GM23338 (cell line): ENCODE measurements at regions not wholly inside any gene's neighbourhood (a gene's known extent, or its start where the extent isn't known, plus 50 kb on each side); places are given as distances from the start of the nearest gene placed in this dataset.

Experiments
- ATAC-seq: fragments of 200-7000 bp; cut with Tn5 transposase; 3 replicates; pipeline ENCODE4 v1.9.1; 2020
- DNase-seq: peaks from one replicate; pipeline ENCODE4 v3.0.0-alpha.2; 2015; ENCODE audit warnings: low spot score
- H2AFZ ChIP-seq: fragments of 200-600 bp; sonication (generic); 2 replicates; pipeline ENCODE4 v1.8.0; 2016; ENCODE audit warnings: antibody characterized with exemption, mild to moderate bottlenecking, moderate library complexity
- H3F3A ChIP-seq: fragments of 200-600 bp; sonication (generic); replicated peaks from 2 replicates; pipeline ENCODE4 v1.8.0; 2017; ENCODE audit warnings: antibody characterized with exemption, mixed run types, low read depth
- H3K27ac ChIP-seq: fragments of 200-600 bp; sonication (generic); 2 replicates; pipeline ENCODE4 v1.6.1; 2016; ENCODE audit warnings: low read depth
- H3K27me3 ChIP-seq: fragments of 200-600 bp; sonication (generic); 2 replicates; pipeline ENCODE4 v1.8.0; 2016; ENCODE audit warnings: mild to moderate bottlenecking, mixed run types, moderate library complexity; ENCODE audit not compliant: insufficient read depth
- H3K36me3 ChIP-seq: fragments of 200-600 bp; sonication (generic); 2 replicates; pipeline ENCODE4 v1.8.0; 2016; ENCODE audit warnings: mild to moderate bottlenecking; ENCODE audit not compliant: insufficient read depth
- H3K4me1 ChIP-seq: fragments of 200-600 bp; sonication (generic); 2 replicates; pipeline ENCODE4 v1.8.0; 2016; ENCODE audit warnings: mild to moderate bottlenecking, moderate library complexity; ENCODE audit not compliant: insufficient read depth
- H3K4me2 ChIP-seq: fragments of 200-600 bp; sonication (generic); 2 replicates; pipeline ENCODE4 v1.7.1; 2017; ENCODE audit warnings: mixed run types
- H3K4me3 ChIP-seq: fragments of 200-600 bp; sonication (generic); 2 replicates; pipeline ENCODE4 v1.6.1; 2016; ENCODE audit warnings: mixed run types
- H3K79me2 ChIP-seq: fragments of 200-600 bp; sonication (generic); replicated peaks from 2 replicates; pipeline ENCODE4 v1.8.0; 2017; ENCODE audit warnings: mild to moderate bottlenecking; ENCODE audit not compliant: insufficient read depth
- H3K9me2 ChIP-seq: fragments of 200-600 bp; sonication (generic); 2 replicates; pipeline ENCODE4 v1.8.0; 2017; ENCODE audit not compliant: insufficient read depth
- H4K20me1 ChIP-seq: fragments of 200-600 bp; sonication (generic); replicated peaks from 2 replicates; pipeline ENCODE4 v1.8.0; 2017; ENCODE audit warnings: mild to moderate bottlenecking; ENCODE audit not compliant: insufficient read depth
- H3K27ac Mint-ChIP-seq: 2 replicates; pipeline ENCODE4 v1.8.0; 2020; ENCODE audit warnings: inconsistent platforms, mild to moderate bottlenecking, moderate library complexity, mixed read lengths
- H3K27me3 Mint-ChIP-seq: 3 replicates; pipeline ENCODE4 v1.8.0; 2022; ENCODE audit warnings: low read depth, mild to moderate bottlenecking, moderate library complexity, mixed read lengths, inconsistent platforms; ENCODE audit not compliant: insufficient read depth, poor library complexity
- H3K36me3 Mint-ChIP-seq: 3 replicates; pipeline ENCODE4 v1.8.0; 2021; ENCODE audit warnings: low read depth, mild to moderate bottlenecking, inconsistent platforms, moderate library complexity, mixed read lengths
- H3K4me1 Mint-ChIP-seq: 3 replicates; pipeline ENCODE4 v1.8.0; 2020; ENCODE audit warnings: mild to moderate bottlenecking, inconsistent platforms, mixed read lengths
- H3K4me3 Mint-ChIP-seq: 3 replicates; pipeline ENCODE4 v1.8.0; 2021; ENCODE audit warnings: moderate library complexity, mild to moderate bottlenecking, inconsistent platforms, mixed read lengths
- H3K9me3 Mint-ChIP-seq: 3 replicates; pipeline ENCODE4 v1.8.0; 2020; ENCODE audit warnings: moderate library complexity, mild to moderate bottlenecking, inconsistent platforms, mixed read lengths
- CREB1 ChIP-seq: fragments of 250-450 bp; sonication (Bioruptor Pico); IDR thresholded peaks from 2 replicates; pipeline ENCODE4 v1.5.0; 2020; ENCODE audit warnings: low read depth, mild to moderate bottlenecking, moderate library complexity
- EZH2 ChIP-seq: fragments of 200-600 bp; sonication (generic); IDR thresholded peaks from one replicate; pipeline ENCODE4 v1.8.0; 2017; ENCODE audit warnings: antibody characterized with exemption, mild to moderate bottlenecking, low read depth; ENCODE audit not compliant: unreplicated experiment
- EZH2phosphoT487 ChIP-seq: fragments of 200-600 bp; sonication (generic); IDR thresholded peaks from one replicate; pipeline ENCODE4 v1.8.1; 2018; ENCODE audit warnings: antibody characterized with exemption; ENCODE audit not compliant: unreplicated experiment
- POLR2AphosphoS5 ChIP-seq: IDR thresholded peaks from 2 replicates; pipeline ENCODE4 v1.6.1; 2016; ENCODE audit warnings: antibody characterized with exemption, low read depth
- STAT1 ChIP-seq: IDR thresholded peaks from one replicate; pipeline ENCODE4 v1.6.1; 2016; ENCODE audit warnings: antibody characterized with exemption; ENCODE audit not compliant: unreplicated experiment
- ZNF114 ChIP-seq: fragments of 250-450 bp; sonication (Bioruptor Pico); IDR thresholded peaks from 2 replicates; pipeline ENCODE4 v1.5.0; 2020; ENCODE audit warnings: mild to moderate bottlenecking, moderate library complexity
- ZNF331 ChIP-seq: fragments of 250-450 bp; sonication (Bioruptor Pico); IDR thresholded peaks from 2 replicates; pipeline ENCODE4 v1.5.0; 2020; ENCODE audit warnings: low read depth, mild to moderate bottlenecking, moderate library complexity
- TF ChIP-seq, protein P1 (sequence below): IDR thresholded peaks from 2 replicates; pipeline ENCODE4 v1.6.1; 2016; ENCODE audit warnings: antibody characterized with exemption
- TF ChIP-seq, protein P2 (sequence below): fragments of 250-450 bp; sonication (Bioruptor Pico); IDR thresholded peaks from 2 replicates; pipeline ENCODE4 v1.5.0; 2020; ENCODE audit warnings: mild to moderate bottlenecking, moderate library complexity
- TF ChIP-seq, protein P3 (sequence below): IDR thresholded peaks from one replicate; pipeline ENCODE4 v1.6.1; 2018; ENCODE audit warnings: antibody characterized with exemption; ENCODE audit not compliant: unreplicated experiment

DNA sequence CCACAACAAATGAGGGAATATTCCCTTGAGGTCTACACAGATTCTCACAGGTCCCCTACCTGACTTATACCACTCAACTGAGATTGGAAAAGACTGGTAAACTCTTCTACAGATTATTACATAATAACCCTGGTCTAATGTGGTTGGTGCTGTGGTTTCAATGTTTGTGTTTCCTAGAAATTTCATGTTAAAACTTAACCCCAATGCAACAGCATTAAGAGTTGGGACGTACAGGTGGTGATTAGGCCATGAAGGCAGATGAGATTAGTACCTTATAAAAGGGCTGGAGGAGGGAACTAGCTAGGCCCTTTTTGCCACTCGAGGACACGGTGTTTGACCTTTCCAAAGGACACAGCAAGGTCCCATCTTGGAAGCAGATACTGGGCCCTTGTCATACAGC lies 84.3 kb upstream of the TAPT1 start:
- Histone ChIP-seq H3K79me2 (no peaks in the 10 kb centered on the region), H4K20me1 (no peaks in the 10 kb centered on the region), H3K36me3 (no peaks in the 10 kb centered on the region), H2AFZ (no peak overlapping the region), H3K27me3 (no peaks in the 10 kb centered on the region), H3K4me1 (no peaks in the 10 kb centered on the region), H3K27ac (no peak overlapping the region), H3K4me2 (no peak overlapping the region), H3F3A (no peaks in the 10 kb centered on the region), H3K4me3 (no peak overlapping the region), H3K9me2 (peaks cover 34% of the 10 kb centered on the region)
- no peak for ATAC-seq
- Mint-ChIP-seq H3K36me3 (no peaks in the 10 kb centered on the region), H3K27ac (no peak overlapping the region), H3K4me1 (no peaks in the 10 kb centered on the region), H3K9me3 (no peaks in the 10 kb centered on the region), H3K27me3 (no peaks in the 10 kb centered on the region), H3K4me3 (no peak overlapping the region)
- no peak for TF ChIP-seq ZNF114
- DNase-seq = no peak

DNA sequence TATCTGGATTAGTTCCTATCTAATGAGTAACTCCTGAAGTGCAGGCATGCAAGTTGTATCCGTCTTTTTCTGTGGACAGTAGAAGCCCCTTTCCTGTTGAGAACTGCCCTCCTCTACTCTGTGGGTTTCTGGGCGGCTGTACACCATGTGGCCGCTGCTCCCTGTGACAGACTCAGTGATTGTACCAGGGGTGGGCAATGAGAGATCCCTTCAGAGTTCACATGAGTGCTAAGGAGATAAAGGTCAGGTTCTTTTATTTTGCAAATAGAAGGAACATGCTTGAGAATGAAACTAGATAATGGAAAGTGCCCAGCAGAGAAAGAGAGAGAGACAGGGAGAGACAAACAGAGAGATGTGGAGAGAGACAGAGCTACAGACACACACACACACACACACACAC lies 76.4 kb upstream of the TAPT1 start:
- DNase-seq = no peak
- Histone ChIP-seq H3K27ac (no peak overlapping the region), H3K79me2 (no peaks in the 10 kb centered on the region), H3K9me2 (0 out of 2 replicates have a peak, but pooled peaks cover 2% of the 10 kb centered on the region), H3K4me1 (no peaks in the 10 kb centered on the region), H2AFZ (no peak overlapping the region), H3K27me3 (no peaks in the 10 kb centered on the region), H3K36me3 (no peaks in the 10 kb centered on the region), H4K20me1 (no peaks in the 10 kb centered on the region), H3F3A (no peaks in the 10 kb centered on the region), H3K4me2 (no peak overlapping the region), H3K4me3 (no peak overlapping the region)
- Mint-ChIP-seq H3K27ac (no peak overlapping the region), H3K4me1 (no peaks in the 10 kb centered on the region), H3K9me3 (no peaks in the 10 kb centered on the region), H3K27me3 (no peaks in the 10 kb centered on the region), H3K36me3 (no peaks in the 10 kb centered on the region), H3K4me3 (no peak overlapping the region)
- ATAC-seq = peak; percentile 48; the same call in 2 of the 3 replicates
- TF ChIP-seq ZNF331 = no peak
- TF ChIP-seq, protein P1, sequence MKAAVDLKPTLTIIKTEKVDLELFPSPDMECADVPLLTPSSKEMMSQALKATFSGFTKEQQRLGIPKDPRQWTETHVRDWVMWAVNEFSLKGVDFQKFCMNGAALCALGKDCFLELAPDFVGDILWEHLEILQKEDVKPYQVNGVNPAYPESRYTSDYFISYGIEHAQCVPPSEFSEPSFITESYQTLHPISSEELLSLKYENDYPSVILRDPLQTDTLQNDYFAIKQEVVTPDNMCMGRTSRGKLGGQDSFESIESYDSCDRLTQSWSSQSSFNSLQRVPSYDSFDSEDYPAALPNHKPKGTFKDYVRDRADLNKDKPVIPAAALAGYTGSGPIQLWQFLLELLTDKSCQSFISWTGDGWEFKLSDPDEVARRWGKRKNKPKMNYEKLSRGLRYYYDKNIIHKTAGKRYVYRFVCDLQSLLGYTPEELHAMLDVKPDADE = no peak
- TF ChIP-seq CREB1 (CRISPR knock-in tag) = no peak
- TF ChIP-seq, protein P2, sequence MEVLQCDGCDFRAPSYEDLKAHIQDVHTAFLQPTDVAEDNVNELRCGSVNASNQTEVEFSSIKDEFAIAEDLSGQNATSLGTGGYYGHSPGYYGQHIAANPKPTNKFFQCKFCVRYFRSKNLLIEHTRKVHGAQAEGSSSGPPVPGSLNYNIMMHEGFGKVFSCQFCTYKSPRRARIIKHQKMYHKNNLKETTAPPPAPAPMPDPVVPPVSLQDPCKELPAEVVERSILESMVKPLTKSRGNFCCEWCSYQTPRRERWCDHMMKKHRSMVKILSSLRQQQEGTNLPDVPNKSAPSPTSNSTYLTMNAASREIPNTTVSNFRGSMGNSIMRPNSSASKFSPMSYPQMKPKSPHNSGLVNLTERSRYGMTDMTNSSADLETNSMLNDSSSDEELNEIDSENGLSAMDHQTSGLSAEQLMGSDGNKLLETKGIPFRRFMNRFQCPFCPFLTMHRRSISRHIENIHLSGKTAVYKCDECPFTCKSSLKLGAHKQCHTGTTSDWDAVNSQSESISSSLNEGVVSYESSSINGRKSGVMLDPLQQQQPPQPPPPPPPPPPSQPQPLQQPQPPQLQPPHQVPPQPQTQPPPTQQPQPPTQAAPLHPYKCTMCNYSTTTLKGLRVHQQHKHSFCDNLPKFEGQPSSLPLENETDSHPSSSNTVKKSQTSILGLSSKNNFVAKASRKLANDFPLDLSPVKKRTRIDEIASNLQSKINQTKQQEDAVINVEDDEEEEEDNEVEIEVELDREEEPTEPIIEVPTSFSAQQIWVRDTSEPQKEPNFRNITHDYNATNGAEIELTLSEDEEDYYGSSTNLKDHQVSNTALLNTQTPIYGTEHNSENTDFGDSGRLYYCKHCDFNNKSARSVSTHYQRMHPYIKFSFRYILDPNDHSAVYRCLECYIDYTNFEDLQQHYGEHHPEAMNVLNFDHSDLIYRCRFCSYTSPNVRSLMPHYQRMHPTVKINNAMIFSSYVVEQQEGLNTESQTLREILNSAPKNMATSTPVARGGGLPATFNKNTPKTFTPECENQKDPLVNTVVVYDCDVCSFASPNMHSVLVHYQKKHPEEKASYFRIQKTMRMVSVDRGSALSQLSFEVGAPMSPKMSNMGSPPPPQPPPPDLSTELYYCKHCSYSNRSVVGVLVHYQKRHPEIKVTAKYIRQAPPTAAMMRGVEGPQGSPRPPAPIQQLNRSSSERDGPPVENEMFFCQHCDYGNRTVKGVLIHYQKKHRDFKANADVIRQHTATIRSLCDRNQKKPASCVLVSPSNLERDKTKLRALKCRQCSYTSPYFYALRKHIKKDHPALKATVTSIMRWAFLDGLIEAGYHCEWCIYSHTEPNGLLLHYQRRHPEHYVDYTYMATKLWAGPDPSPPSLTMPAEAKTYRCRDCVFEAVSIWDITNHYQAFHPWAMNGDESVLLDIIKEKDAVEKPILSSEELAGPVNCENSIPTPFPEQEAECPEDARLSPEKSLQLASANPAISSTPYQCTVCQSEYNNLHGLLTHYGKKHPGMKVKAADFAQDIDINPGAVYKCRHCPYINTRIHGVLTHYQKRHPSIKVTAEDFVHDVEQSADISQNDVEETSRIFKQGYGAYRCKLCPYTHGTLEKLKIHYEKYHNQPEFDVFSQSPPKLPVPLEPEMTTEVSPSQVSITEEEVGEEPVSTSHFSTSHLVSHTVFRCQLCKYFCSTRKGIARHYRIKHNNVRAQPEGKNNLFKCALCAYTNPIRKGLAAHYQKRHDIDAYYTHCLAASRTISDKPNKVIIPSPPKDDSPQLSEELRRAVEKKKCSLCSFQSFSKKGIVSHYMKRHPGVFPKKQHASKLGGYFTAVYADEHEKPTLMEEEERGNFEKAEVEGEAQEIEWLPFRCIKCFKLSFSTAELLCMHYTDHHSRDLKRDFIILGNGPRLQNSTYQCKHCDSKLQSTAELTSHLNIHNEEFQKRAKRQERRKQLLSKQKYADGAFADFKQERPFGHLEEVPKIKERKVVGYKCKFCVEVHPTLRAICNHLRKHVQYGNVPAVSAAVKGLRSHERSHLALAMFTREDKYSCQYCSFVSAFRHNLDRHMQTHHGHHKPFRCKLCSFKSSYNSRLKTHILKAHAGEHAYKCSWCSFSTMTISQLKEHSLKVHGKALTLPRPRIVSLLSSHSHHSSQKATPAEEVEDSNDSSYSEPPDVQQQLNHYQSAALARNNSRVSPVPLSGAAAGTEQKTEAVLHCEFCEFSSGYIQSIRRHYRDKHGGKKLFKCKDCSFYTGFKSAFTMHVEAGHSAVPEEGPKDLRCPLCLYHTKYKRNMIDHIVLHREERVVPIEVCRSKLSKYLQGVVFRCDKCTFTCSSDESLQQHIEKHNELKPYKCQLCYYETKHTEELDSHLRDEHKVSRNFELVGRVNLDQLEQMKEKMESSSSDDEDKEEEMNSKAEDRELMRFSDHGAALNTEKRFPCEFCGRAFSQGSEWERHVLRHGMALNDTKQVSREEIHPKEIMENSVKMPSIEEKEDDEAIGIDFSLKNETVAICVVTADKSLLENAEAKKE = no peak
- TF ChIP-seq, protein P3, sequence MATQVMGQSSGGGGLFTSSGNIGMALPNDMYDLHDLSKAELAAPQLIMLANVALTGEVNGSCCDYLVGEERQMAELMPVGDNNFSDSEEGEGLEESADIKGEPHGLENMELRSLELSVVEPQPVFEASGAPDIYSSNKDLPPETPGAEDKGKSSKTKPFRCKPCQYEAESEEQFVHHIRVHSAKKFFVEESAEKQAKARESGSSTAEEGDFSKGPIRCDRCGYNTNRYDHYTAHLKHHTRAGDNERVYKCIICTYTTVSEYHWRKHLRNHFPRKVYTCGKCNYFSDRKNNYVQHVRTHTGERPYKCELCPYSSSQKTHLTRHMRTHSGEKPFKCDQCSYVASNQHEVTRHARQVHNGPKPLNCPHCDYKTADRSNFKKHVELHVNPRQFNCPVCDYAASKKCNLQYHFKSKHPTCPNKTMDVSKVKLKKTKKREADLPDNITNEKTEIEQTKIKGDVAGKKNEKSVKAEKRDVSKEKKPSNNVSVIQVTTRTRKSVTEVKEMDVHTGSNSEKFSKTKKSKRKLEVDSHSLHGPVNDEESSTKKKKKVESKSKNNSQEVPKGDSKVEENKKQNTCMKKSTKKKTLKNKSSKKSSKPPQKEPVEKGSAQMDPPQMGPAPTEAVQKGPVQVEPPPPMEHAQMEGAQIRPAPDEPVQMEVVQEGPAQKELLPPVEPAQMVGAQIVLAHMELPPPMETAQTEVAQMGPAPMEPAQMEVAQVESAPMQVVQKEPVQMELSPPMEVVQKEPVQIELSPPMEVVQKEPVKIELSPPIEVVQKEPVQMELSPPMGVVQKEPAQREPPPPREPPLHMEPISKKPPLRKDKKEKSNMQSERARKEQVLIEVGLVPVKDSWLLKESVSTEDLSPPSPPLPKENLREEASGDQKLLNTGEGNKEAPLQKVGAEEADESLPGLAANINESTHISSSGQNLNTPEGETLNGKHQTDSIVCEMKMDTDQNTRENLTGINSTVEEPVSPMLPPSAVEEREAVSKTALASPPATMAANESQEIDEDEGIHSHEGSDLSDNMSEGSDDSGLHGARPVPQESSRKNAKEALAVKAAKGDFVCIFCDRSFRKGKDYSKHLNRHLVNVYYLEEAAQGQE = no peak
- no peak for TF ChIP-seq STAT1
- TF ChIP-seq EZH2 = no peak
- no peak for TF ChIP-seq EZH2phosphoT487
- no peak for TF ChIP-seq POLR2AphosphoS5
